Esophagus muscularis mucosa (tissue), 4 donors: ENCODE measurements at regions not wholly inside any gene's neighbourhood (a gene's known extent, or its start where the extent isn't known, plus 50 kb on each side); places are given as distances from the start of the nearest gene placed in this dataset.

Experiments
- CTCF ChIP-seq, 3 experiments: fragments of 200-600 bp in 2 of 3; fragments of 450-650 bp in 1 of 3; sonication (generic) in 2 of 3; IDR thresholded peaks; one replicate each; pipeline ENCODE4 v1.5.1; 2017 to 2019; ENCODE audit warnings: antibody characterized with exemption in 3 of 3, mild to moderate bottlenecking in 2 of 3, moderate library complexity in 1 of 3
- EP300 ChIP-seq: sonication (generic); formaldehyde crosslinking; IDR thresholded peaks from one replicate; pipeline ENCODE4 v1.6.1; 2017; ENCODE audit warnings: antibody characterized with exemption
- POLR2AphosphoS5 ChIP-seq, 2 donors: sonication (generic); formaldehyde crosslinking; IDR thresholded peaks; one replicate each; pipeline ENCODE4 v1.6.1; 2017; ENCODE audit warnings: antibody characterized with exemption in 2 of 2

GRCh38 chr2:396903-397302 lies 109.0 kb upstream of the ALKAL2 start:
- TF ChIP-seq CTCF (IDR thresholded peaks at IDR 0.05) = no peak
- no peak for TF ChIP-seq POLR2AphosphoS5 (IDR thresholded peaks at IDR 0.05)
- TF ChIP-seq EP300 = no peak
